T-helper 2 cell treated with Interferon-gamma antibody and Interleukin-4, amounts not matched to agents 5 μg/mL and 100 μg/mL, for 36 hours (primary cell): ENCODE measurements at regions not wholly inside any gene's neighbourhood (a gene's known extent, or its start where the extent isn't known, plus 50 kb on each side); places are given as distances from the start of the nearest gene placed in this dataset.

Experiments
- DNase-seq: peaks from one replicate; pipeline ENCODE4 v3.0.0; 2021; ENCODE audit warnings: low spot score
- H3K27ac Mint-ChIP-seq: one replicate; pipeline ENCODE4 v1.8.0; 2021; ENCODE audit warnings: mild to moderate bottlenecking, mixed read lengths
- H3K27me3 Mint-ChIP-seq: one replicate; pipeline ENCODE4 v1.8.0; 2021; ENCODE audit warnings: low read depth, mixed read lengths
- H3K36me3 Mint-ChIP-seq: one replicate; pipeline ENCODE4 v1.8.0; 2021; ENCODE audit warnings: low read depth, mixed read lengths
- H3K4me1 Mint-ChIP-seq: one replicate; pipeline ENCODE4 v1.8.0; 2021; ENCODE audit warnings: low read depth, mixed read lengths
- H3K4me3 Mint-ChIP-seq: one replicate; pipeline ENCODE4 v1.8.0; 2022; ENCODE audit warnings: mild to moderate bottlenecking, moderate library complexity, mixed read lengths
- H3K9me3 Mint-ChIP-seq: one replicate; pipeline ENCODE4 v1.8.0; 2021; ENCODE audit warnings: mixed read lengths

DNA sequence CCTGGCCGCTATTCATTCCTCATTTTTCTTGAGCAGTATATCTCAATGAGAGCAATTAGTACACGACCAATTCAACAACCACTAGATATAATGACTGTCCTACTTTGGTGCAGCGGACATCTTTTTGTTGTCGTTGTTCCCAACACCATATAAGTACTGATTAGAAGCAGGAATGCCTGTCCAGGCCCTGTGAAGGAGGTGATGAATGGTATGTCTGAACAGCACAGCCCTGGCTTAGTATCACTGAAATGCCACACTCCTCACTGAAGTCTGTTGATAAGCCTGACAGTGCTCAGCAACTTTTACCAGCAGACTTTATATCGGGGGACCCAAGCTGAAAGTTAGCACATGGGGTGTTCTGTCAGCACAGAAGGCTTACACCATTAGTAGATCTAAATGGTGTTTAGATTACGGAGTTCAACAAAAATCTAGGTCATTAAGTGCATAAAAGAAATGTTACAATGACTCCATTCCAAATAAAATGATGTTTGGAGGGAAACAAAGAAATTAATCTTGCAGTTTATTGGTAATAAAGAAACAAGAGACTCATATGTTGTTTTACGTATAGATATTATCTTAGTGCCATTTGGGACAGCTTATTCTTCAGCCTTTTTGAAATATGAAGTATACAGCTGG, 228.3 kb upstream of the TTC29 start:
- Mint-ChIP-seq H3K4me1 (no peaks in the 10 kb centered on the region), H3K4me3 (no peak overlapping the region), H3K36me3 (no peaks in the 10 kb centered on the region), H3K27ac (no peak overlapping the region), H3K27me3 (no peaks in the 10 kb centered on the region), H3K9me3 (no peaks in the 10 kb centered on the region)
- no peak for DNase-seq

GRCh38 chr4:147174591-147174990, 228.9 kb upstream of the TTC29 start:
- DNase-seq: no peak
- Mint-ChIP-seq H3K9me3 (no peaks in the 10 kb centered on the region), H3K36me3 (no peaks in the 10 kb centered on the region), H3K4me3 (no peak overlapping the region), H3K4me1 (no peaks in the 10 kb centered on the region), H3K27ac (no peak overlapping the region), H3K27me3 (no peaks in the 10 kb centered on the region)

GRCh38 chr4:147175460-147176025, 229.9 kb upstream of the TTC29 start:
- Mint-ChIP-seq H3K27ac (no peak overlapping the region), H3K9me3 (no peaks in the 10 kb centered on the region), H3K36me3 (no peaks in the 10 kb centered on the region), H3K4me3 (no peak overlapping the region), H3K27me3 (no peaks in the 10 kb centered on the region), H3K4me1 (no peaks in the 10 kb centered on the region)
- no peak for DNase-seq

- Mint-ChIP-seq H3K27ac (no peak overlapping the region), H3K36me3 (no peaks in the 10 kb centered on the region), H3K9me3 (no peaks in the 10 kb centered on the region), H3K4me3 (no peak overlapping the region), H3K27me3 (no peaks in the 10 kb centered on the region), H3K4me1 (no peaks in the 10 kb centered on the region)
- DNase-seq: no peak
Measured at GRCh38 chr4:147182041-147182440, 236.4 kb upstream of the TTC29 start.

DNA sequence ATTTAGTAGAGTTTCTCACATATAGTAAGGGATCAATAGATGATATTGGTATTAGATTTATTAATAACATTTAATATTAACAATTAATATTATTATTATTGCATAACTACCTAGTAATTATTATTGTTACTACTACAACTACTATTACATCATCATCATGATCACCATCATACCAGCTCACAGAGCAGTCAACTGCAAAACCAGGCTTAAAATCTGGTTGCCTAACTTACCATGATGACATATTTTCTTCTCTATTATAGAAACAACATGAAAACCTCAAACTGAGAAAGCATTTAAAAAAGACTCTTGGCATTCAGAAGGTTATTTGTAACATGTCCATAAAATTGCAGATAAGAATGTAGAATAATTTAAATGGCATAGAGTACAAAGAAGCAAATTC, 247.0 kb upstream of the TTC29 start:
- Mint-ChIP-seq H3K27me3 (no peaks in the 10 kb centered on the region), H3K4me1 (no peaks in the 10 kb centered on the region), H3K4me3 (no peak overlapping the region), H3K27ac (no peak overlapping the region), H3K36me3 (no peaks in the 10 kb centered on the region), H3K9me3 (no peaks in the 10 kb centered on the region)
- DNase-seq: no peak

- H3K27ac Mint-ChIP-seq: no peak overlapping the region
- DNase-seq: no peak
- no peak overlapping the region for H3K4me3 Mint-ChIP-seq
- no peaks in the 10 kb centered on the region for H3K9me3 Mint-ChIP-seq
- H3K4me1 Mint-ChIP-seq: no peaks in the 10 kb centered on the region
- H3K36me3 Mint-ChIP-seq: no peaks in the 10 kb centered on the region
- H3K27me3 Mint-ChIP-seq: no peaks in the 10 kb centered on the region
Measured at GRCh38 chr4:147194114-147194513, 248.4 kb upstream of the TTC29 start.

DNA sequence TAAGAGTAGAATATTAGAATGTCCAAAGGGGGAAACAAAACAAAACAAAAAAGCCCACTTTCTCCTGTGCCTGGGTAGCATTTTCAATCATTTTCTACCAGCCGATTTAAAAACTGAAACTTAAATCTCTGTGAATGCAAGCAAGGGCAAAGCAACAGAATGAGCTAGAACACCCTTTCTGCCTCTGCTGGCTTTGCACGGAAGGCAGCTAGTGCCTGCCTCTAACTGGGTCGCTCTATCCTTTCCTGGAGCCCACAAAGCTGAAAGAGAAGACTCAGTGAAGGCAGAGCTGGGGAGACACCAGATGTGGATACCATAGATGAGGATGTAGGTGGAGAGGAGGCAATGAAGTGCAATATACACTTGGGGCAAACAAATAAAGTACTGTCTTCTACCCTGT, 248.9 kb upstream of the TTC29 start:
- Mint-ChIP-seq H3K4me3 (no peak overlapping the region), H3K4me1 (no peaks in the 10 kb centered on the region), H3K27ac (no peak overlapping the region), H3K9me3 (no peaks in the 10 kb centered on the region), H3K36me3 (no peaks in the 10 kb centered on the region), H3K27me3 (no peaks in the 10 kb centered on the region)
- DNase-seq: no peak

DNA sequence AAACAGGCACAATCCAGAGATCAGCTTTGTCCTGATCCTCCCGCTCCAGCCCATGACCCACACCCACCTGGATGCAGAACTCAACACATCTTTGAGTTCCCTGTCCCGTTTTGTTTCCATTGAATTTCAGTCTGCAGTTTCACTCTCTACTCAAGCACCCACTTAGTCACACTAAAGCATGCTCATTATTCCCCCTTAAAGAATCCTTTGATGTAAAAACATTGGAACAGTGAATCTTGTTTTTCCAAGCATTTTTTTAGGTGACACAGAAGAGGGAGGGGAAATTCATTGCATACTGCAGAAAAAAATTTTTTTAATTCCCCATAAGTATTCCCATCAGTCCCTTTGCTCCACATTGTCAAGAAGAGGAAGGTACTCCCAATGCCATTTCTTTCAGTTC, 249.7 kb upstream of the TTC29 start:
- H3K4me3 Mint-ChIP-seq: no peak overlapping the region
- DNase-seq: no peak
- no peaks in the 10 kb centered on the region for H3K4me1 Mint-ChIP-seq
- no peak overlapping the region for H3K27ac Mint-ChIP-seq
- H3K36me3 Mint-ChIP-seq: no peaks in the 10 kb centered on the region
- H3K27me3 Mint-ChIP-seq: no peaks in the 10 kb centered on the region
- H3K9me3 Mint-ChIP-seq: no peaks in the 10 kb centered on the region

- H3K9me3 Mint-ChIP-seq: no peaks in the 10 kb centered on the region
- no peak for DNase-seq
- no peaks in the 10 kb centered on the region for H3K4me1 Mint-ChIP-seq
- no peaks in the 10 kb centered on the region for H3K36me3 Mint-ChIP-seq
- H3K27ac Mint-ChIP-seq: no peak overlapping the region
- H3K27me3 Mint-ChIP-seq: no peaks in the 10 kb centered on the region
- no peak overlapping the region for H3K4me3 Mint-ChIP-seq
Measured at GRCh38 chr4:147198411-147199051, 252.9 kb upstream of the TTC29 start.

GRCh38 chr4:147201016-147201415, 255.4 kb upstream of the TTC29 start:
- Mint-ChIP-seq H3K27ac (no peak overlapping the region), H3K36me3 (no peaks in the 10 kb centered on the region), H3K4me1 (no peaks in the 10 kb centered on the region), H3K4me3 (no peak overlapping the region), H3K27me3 (no peaks in the 10 kb centered on the region), H3K9me3 (no peaks in the 10 kb centered on the region)
- no peak for DNase-seq

DNA sequence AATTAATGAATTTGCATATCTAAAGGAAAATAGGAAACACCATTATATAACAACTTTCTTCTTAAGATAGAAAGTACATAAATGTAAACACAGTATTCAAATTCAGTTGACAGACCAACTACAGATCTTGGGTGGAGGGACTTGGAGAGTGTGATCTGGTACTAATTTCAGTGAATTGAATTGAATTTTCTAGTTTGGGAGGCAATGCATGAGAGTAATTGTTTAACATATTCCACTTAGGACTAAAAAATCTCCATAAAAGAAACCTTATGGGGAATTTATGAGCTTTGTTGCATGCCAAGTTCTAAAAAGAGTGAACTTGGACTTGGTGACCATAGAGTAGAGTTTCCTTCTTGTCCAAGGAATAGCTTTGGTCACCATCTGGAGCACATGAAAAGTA, 261.1 kb upstream of the TTC29 start:
- Mint-ChIP-seq H3K4me3 (no peak overlapping the region), H3K27ac (no peak overlapping the region), H3K4me1 (no peaks in the 10 kb centered on the region), H3K27me3 (no peaks in the 10 kb centered on the region), H3K9me3 (no peaks in the 10 kb centered on the region), H3K36me3 (no peaks in the 10 kb centered on the region)
- DNase-seq: no peak

GRCh38 chr4:147207911-147208310, 262.2 kb upstream of the TTC29 start:
- H3K36me3 Mint-ChIP-seq: no peaks in the 10 kb centered on the region
- H3K27me3 Mint-ChIP-seq: no peaks in the 10 kb centered on the region
- H3K4me1 Mint-ChIP-seq: no peaks in the 10 kb centered on the region

GRCh38 chr4:147217655-147218054, 263.2 kb upstream of the EDNRA start:
- H3K27me3 Mint-ChIP-seq: no peaks in the 10 kb centered on the region
- H3K4me1 Mint-ChIP-seq: no peaks in the 10 kb centered on the region
- H3K4me3 Mint-ChIP-seq: no peak overlapping the region
- no peak for DNase-seq
- H3K27ac Mint-ChIP-seq: no peak overlapping the region
- H3K9me3 Mint-ChIP-seq: no peaks in the 10 kb centered on the region
- no peaks in the 10 kb centered on the region for H3K36me3 Mint-ChIP-seq

More at GRCh38 chr4:147207911-147208310, 262.2 kb upstream of the TTC29 start:
- no peak for DNase-seq
- Mint-ChIP-seq H3K27ac (no peak overlapping the region), H3K4me3 (no peak overlapping the region), H3K9me3 (no peaks in the 10 kb centered on the region)

DNA sequence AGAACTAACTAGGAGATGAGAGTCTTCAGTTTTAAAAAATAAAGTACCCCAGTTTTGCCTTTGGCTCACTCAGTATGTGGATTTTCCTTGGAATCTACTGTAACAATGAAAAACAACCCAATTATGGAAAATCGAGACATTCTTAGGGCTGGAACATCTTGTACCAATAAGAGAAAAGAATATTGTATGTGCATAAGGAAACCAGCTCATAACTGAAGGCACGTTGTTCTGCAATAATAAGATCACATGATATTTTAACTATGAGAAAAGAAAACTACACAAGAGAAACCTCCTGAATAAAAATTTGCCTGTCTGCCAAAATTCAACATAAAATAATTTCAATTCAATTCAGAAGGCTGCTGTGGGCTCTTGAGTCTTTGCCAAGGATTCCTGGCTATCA, 261.8 kb upstream of the EDNRA start:
- Mint-ChIP-seq H3K9me3 (no peaks in the 10 kb centered on the region), H3K27ac (no peak overlapping the region), H3K4me1 (no peaks in the 10 kb centered on the region), H3K4me3 (no peak overlapping the region), H3K27me3 (no peaks in the 10 kb centered on the region), H3K36me3 (no peaks in the 10 kb centered on the region)
- no peak for DNase-seq

DNA sequence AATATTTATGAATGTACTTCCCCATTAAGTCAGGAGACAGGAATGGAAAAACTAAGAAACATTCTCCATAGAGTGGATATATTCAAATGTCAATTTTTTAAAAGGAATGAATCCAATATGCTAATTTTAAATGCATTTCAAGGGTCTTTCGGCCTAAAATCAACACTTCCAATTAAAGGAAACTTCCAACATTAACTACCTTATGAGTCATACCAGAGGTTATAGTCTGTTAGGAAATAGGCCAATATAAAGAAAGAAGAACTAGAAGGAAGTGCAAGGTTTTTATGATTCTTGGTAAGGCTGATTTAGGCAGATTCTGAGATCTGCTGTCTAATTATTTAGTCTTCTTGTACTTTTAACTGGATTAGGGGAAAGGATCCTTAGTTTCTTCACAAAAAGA, 260.1 kb upstream of the EDNRA start:
- Mint-ChIP-seq H3K4me1 (no peaks in the 10 kb centered on the region), H3K27me3 (no peaks in the 10 kb centered on the region), H3K4me3 (no peak overlapping the region), H3K9me3 (no peaks in the 10 kb centered on the region), H3K27ac (no peak overlapping the region), H3K36me3 (no peaks in the 10 kb centered on the region)
- no peak for DNase-seq
